GM12878 (cell line): ENCODE measurements at regions not wholly inside any gene's neighbourhood (a gene's known extent, or its start where the extent isn't known, plus 50 kb on each side); places are given as distances from the start of the nearest gene placed in this dataset.

Experiments used
- ATF2 ChIP-seq: IDR thresholded peaks from 2 replicates; pipeline ENCODE4 v1.6.1; 2012; ENCODE audit warnings: low read length, inconsistent platforms
- BACH1 ChIP-seq: fragments of 450-650 bp; IDR thresholded peaks from 2 replicates; pipeline ENCODE4 v1.6.1; 2017; ENCODE audit warnings: mild to moderate bottlenecking, borderline replicate concordance
- CBX5 ChIP-seq: sonication (generic); IDR thresholded peaks from 2 replicates; pipeline ENCODE4 v1.6.1; 2016; ENCODE audit warnings: low read depth, moderate library complexity, mild to moderate bottlenecking, inconsistent platforms
- CHD2 ChIP-seq: IDR thresholded peaks from 2 replicates; pipeline ENCODE4 v1.6.1; 2011; ENCODE audit warnings: low read depth, low read length, improper control_type of control experiment, borderline replicate concordance
- EGR1 ChIP-seq, 2 experiments: IDR thresholded peaks; 1 replicate in 1 of 2; 2 replicates in 1 of 2; pipeline ENCODE4 v1.6.1; 2011 to 2012; ENCODE audit warnings: low read depth in 2 of 2, low read length in 2 of 2, borderline replicate concordance in 1 of 2, mild to moderate bottlenecking in 1 of 2, moderate library complexity in 1 of 2
- HDAC6 ChIP-seq: fragments of 200-600 bp; sonication (generic); IDR thresholded peaks from one replicate; pipeline ENCODE4 v1.8.0; 2017; ENCODE audit warnings: antibody characterized with exemption; ENCODE audit not compliant: unreplicated experiment
- MYC ChIP-seq: IDR thresholded peaks from 2 replicates; pipeline ENCODE4 v1.6.1; 2011; ENCODE audit warnings: mild to moderate bottlenecking, low read length, moderate library complexity, inconsistent platforms; ENCODE audit not compliant: insufficient read depth, insufficient replicate concordance, insufficient read length, severe bottlenecking
- NBN ChIP-seq: fragments of 450-650 bp; IDR thresholded peaks from 2 replicates; pipeline ENCODE4 v1.6.1; 2016
- NFYA ChIP-seq: IDR thresholded peaks from 2 replicates; pipeline ENCODE4 v1.6.1; 2011; ENCODE audit warnings: low read depth, mild to moderate bottlenecking, low read length, improper control_type of control experiment, borderline replicate concordance
- NKRF ChIP-seq: fragments of 450-650 bp; conservative IDR thresholded peaks from 2 replicates; pipeline ENCODE4 v1.6.1; 2017; ENCODE audit warnings: mild to moderate bottlenecking, moderate library complexity
- PAX8 ChIP-seq: fragments of 450-650 bp; IDR thresholded peaks from 2 replicates; pipeline ENCODE4 v1.6.1; 2017; ENCODE audit warnings: mild to moderate bottlenecking, moderate library complexity
- POLR2AphosphoS2 ChIP-seq: IDR thresholded peaks from 2 replicates; pipeline ENCODE4 v1.6.1; 2011; ENCODE audit warnings: low read depth, mild to moderate bottlenecking, low read length, improper control_type of control experiment, moderate library complexity
- POLR2AphosphoS5 ChIP-seq: IDR thresholded peaks from 2 replicates; pipeline ENCODE4 v1.6.1; 2011; ENCODE audit warnings: mild to moderate bottlenecking, low read length, inconsistent platforms
- REST ChIP-seq: IDR thresholded peaks from 2 replicates; pipeline ENCODE4 v1.6.1; 2012; ENCODE audit warnings: mild to moderate bottlenecking, low read depth, low read length
- RUNX3 ChIP-seq: IDR thresholded peaks from 2 replicates; pipeline ENCODE4 v1.6.1; 2012; ENCODE audit warnings: low read length, inconsistent platforms
- SMARCA5 ChIP-seq: fragments of 450-650 bp; IDR thresholded peaks from 2 replicates; pipeline ENCODE4 v1.6.1; 2017; ENCODE audit warnings: mild to moderate bottlenecking
- SREBF2 ChIP-seq: IDR thresholded peaks from 2 replicates; pipeline ENCODE4 v1.6.1; 2012; ENCODE audit warnings: mild to moderate bottlenecking, low read length
- STAT1 ChIP-seq: fragments of 450-650 bp; conservative IDR thresholded peaks from 2 replicates; pipeline ENCODE4 v1.6.1; 2014; ENCODE audit warnings: antibody characterized with exemption, mild to moderate bottlenecking
- ZBTB11 ChIP-seq: fragments of 450-650 bp; formaldehyde crosslinking; IDR thresholded peaks from 2 replicates; pipeline ENCODE4 v1.5.0; 2022; ENCODE audit warnings: mild to moderate bottlenecking, missing genetic modification characterization
- ZNF384 ChIP-seq: IDR thresholded peaks from 2 replicates; pipeline ENCODE4 v1.6.1; 2012; ENCODE audit warnings: low read depth, mild to moderate bottlenecking, low read length, improper control_type of control experiment, borderline replicate concordance
- TF ChIP-seq, protein P1 (sequence below): IDR thresholded peaks from 2 replicates; pipeline ENCODE4 v1.6.1; 2011; ENCODE audit warnings: borderline replicate concordance, low read depth, mild to moderate bottlenecking, moderate library complexity, mixed read lengths, low read length; ENCODE audit not compliant: insufficient read depth; ENCODE audit errors: extremely low read length

GRCh38 chr22:19622061-19622441, 92.3 kb upstream of the SEPTIN5 start (continued):
- no peak for TF ChIP-seq NKRF
- no peak for TF ChIP-seq POLR2AphosphoS2
- TF ChIP-seq NFYA = no peak
- no peak for TF ChIP-seq ATF2
- TF ChIP-seq BACH1 = no peak
- no peak for TF ChIP-seq SMARCA5
- no peak for TF ChIP-seq MYC
- no peak for TF ChIP-seq ZNF384
- no peak for TF ChIP-seq ZBTB11 (CRISPR knock-in tag)
- no peak for TF ChIP-seq PAX8
- no peak for TF ChIP-seq POLR2AphosphoS5
- no peak for TF ChIP-seq EGR1 (IDR thresholded peaks at IDR 0.05; ENCODE audit: borderline replicate concordance in 1 of 2, low read depth in 2 of 2, low read length in 2 of 2)
- no peak for TF ChIP-seq REST
- peak; percentile 64; the same call in 1 of the 2 replicates for TF ChIP-seq NBN
- no peak for TF ChIP-seq CBX5
- TF ChIP-seq CHD2 = no peak
- TF ChIP-seq, protein P1, sequence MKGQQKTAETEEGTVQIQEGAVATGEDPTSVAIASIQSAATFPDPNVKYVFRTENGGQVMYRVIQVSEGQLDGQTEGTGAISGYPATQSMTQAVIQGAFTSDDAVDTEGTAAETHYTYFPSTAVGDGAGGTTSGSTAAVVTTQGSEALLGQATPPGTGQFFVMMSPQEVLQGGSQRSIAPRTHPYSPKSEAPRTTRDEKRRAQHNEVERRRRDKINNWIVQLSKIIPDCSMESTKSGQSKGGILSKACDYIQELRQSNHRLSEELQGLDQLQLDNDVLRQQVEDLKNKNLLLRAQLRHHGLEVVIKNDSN = no peak
- TF ChIP-seq STAT1 = no peak
- TF ChIP-seq HDAC6 = no peak
- no peak for TF ChIP-seq SREBF2
- no peak for TF ChIP-seq RUNX3
